Stimulated activated CD4-positive, alpha-beta T cell treated with anti-CD3 and anti-CD28 coated beads, Interleukin-4, amount 100 ng/mL, for 24 hours (primary cell): ENCODE measurements at regions not wholly inside any gene's neighbourhood (a gene's known extent, or its start where the extent isn't known, plus 50 kb on each side); places are given as distances from the start of the nearest gene placed in this dataset.

ENCODE experiments used
- DNase-seq: peaks from one replicate; pipeline ENCODE4 v3.0.0-alpha.2; 2020

DNA sequence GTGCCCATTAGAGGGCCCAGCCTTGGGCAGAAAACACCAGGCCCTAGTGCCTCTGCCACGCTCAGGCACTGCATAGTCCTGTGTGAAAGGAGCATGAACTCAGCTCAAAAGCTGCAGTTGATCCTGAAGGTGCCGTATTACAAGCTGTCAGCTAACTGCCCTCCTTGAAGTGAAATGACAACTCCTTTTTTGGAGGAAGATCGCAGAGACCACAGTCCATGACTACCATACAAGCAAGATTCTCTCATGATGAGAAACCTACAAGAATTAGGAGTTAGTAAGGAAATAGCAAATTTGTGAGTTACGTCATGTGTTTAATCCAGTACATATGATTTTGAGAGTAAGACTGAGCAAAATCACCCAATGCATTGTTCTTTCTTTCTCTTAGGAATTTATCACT, 513.9 kb upstream of the NR2F2 start:
- DNase-seq = no peak

GRCh38 chr15:95822961-95823360, 507.5 kb upstream of the NR2F2 start:
- no peak for DNase-seq

- DNase-seq = no peak
Observed at GRCh38 chr15:95825208-95825607, 505.3 kb upstream of the NR2F2 start.

GRCh38 chr15:95825671-95826411, 504.7 kb upstream of the NR2F2 start:
- no peak for DNase-seq

- DNase-seq = no peak
Observed at GRCh38 chr15:95826412-95827195, 503.9 kb upstream of the NR2F2 start.

DNA sequence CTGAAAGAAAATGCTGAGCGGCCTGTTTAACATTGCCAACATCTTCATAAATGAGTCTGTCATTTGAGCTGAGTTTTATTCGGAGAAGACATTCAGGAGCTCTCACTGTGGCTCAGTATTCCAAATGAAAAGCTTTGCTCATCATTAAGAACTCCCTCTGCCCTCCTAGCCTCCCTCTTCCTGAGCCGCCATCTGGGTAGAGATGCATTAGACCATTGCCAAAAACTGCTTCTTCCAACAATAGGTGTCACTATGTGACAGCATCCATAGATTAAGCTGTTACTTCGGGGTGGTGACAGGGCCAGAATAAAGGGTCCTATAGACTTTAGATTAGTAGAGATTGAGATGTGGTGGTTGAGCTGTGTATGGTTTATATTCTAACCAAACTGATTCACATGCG, 501.4 kb upstream of the NR2F2 start:
- DNase-seq = no peak

DNA sequence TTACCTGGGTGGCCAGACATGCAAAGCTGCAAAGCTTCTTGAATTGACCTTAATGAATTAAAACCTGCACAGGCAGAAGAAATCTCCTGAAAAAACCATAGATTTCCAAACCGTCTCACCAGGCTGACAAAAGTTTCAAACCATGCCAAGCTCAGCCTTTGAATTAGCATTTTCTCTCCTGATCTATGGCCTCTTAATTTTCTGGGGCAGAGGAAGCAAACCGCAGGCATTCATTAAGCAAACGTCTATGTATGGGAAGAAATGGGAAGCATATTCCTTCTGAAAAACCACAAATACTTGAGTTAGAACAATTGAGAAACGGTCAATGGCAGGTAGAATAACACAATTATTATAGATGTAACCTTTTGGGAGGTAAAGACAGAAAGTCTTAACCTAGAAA, 500.2 kb upstream of the NR2F2 start:
- no peak for DNase-seq

DNA sequence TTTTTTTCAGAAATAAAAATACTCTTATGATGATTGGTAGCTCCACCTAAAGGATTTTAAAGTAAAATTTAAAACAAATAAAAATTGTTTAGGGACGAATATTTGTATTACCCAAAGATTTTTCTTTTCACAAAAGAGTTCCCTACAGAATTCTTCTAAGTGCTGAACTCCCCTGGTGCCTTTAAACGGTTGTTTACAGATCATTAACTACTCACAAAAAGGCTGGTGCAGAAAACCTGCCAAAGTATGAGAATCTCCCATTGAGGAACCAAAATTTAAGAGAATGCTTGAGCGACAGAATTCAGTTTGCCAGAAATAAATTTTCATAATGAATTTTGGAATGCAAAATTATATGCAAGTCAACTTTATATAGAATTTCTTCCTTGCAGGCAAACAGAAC, 497.8 kb upstream of the NR2F2 start:
- DNase-seq = no peak

DNA sequence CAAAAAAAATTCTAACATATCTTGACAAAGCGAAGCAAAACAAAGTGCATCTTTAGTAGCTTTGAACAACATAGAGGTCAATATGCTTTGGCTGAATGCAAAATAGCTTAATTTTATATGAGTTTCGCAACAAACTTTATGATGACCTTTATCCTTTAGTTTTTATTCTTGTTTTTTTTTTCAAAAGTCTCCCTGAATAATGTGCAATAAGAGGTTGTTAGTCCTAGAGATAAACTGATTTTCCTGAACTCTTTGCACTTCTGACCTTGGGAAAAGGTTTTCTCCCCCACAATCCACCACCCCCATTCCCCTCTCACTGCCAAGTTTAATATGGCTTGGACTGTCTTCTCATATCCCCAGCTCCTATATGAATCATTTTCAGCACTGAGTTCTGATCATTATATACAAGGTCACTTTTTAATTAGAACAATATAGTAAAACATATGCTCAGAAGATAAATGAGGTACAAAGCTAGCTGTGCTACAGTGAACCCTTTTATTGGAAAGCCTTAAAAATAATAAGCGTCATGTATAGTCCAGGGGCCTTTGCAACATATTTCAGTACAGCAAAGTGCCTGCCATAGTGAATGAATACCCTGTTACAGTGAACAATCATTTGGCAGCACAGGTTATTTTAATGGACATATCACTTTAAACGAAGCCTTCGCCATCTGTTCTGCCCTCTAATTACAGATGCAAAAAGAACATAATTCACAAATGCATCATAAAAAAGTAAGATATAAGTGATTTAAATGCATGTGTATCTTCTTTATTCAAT, 496.3 kb upstream of the NR2F2 start:
- no peak for DNase-seq

GRCh38 chr15:95836536-95836935, 494.0 kb upstream of the NR2F2 start:
- no peak for DNase-seq

- no peak for DNase-seq
Observed at GRCh38 chr15:95837341-95838004, 493.0 kb upstream of the NR2F2 start.

DNA sequence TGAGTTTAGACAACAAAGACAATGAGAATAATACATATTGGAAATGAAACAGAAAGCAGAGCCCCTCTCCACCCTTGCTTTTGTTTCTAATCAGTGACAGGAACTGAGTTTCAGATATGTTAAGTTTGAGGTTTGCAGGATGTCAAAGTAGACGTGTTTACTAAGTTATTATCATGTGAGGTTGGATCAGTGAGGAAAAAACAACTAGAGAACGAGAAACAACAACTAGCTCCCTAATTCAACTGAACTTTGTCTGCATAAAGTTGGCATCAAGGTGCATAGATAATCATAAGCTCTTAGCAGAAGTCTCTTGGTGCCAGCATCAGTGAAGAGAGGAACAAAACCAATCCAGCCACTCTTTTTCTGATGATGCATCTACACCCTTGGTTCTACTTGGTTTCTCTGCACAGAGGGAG, 491.1 kb upstream of the NR2F2 start:
- no peak for DNase-seq

GRCh38 chr15:95840004-95840403, 490.5 kb upstream of the NR2F2 start:
- no peak for DNase-seq

- DNase-seq = no peak
Observed at GRCh38 chr15:95840855-95841254, 489.6 kb upstream of the NR2F2 start.

DNA sequence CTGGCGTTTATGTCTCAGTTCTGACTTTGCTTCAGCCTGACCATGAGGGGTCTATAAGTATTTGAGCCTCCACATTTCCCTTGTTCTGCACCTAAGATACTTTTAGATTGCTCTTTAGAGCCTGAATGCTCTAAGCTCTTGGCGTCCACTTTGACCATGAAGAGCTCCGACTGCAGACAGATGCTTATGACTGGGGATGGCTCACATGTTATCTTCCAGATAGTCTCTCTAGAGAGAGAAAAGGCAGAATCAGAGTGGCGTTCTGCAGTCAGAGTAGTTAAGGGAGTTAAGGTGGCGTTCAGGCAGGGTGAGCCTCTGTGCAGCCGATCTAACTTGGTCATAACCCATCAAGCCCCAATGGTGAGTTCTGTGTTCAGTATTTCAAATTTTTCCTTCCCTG, 487.9 kb upstream of the NR2F2 start:
- DNase-seq = no peak

DNA sequence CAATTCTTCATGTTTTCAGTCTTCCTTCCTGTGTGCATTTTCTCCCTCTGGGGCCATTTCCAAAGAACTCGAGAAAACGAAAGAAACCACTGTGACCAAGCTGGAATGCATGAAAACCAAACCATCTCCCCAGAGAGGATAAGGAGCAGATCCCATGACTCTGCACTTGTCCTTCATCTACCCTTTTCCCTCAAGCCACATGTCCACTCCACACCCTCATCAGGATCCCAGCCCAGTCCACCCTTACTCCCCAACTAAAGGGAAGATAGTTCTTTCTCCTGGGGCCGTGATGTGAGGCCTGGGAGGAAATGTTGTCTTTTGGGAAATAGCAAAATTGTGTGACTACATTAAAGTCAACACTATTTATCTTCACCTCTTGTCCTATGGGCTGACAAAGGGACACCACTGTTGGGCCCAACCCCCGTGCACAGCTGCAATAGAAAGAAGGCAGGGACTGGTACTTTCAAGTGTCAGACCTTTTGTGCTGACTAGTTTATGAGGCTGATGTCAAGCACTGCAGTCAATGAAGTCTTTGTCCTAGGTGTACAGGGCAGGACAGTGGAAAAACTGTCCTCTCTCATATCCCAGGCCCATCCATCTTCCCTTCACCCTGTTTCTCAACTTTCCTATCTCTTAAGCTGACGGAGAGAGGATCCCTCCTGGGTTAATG, 487.1 kb upstream of the NR2F2 start:
- DNase-seq = no peak

GRCh38 chr15:95845862-95846515, 484.5 kb upstream of the NR2F2 start:
- no peak for DNase-seq

DNA sequence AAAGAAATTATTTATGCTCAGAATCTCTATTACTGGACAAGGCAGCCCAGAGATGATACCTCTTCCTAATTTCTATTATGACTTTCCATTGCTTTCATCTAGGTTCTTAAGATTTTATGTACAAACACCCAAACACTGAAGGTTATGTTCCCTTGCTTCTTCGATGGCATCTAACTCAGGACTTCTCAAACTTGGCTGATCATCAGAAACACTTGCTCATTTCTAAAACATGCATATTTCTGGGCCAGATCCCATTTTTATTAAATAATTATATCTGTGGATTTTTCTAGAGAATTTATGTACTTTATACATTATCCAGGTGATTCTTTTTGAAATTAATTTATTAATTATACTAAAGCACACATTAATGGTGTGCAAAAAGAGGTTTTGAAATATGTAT, 482.4 kb upstream of the NR2F2 start:
- no peak for DNase-seq

DNA sequence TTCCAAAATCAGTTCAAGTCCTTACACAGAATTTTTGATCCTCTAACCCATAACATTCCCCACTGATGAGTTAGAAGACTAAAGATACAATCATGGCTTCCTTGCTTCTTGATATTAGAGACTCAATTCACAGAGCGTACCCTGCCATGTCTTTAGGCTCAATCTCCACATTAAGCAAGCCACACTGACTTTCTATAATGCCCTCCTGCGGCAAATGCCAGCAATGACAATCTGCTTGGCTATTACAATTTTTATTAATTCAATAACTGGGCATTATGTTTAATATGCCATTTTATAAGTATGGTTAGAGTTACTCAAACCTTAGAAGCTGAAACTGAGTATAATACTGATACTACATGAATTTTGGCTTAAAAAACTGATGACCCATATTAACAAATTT, 479.7 kb upstream of the NR2F2 start:
- DNase-seq = no peak

DNA sequence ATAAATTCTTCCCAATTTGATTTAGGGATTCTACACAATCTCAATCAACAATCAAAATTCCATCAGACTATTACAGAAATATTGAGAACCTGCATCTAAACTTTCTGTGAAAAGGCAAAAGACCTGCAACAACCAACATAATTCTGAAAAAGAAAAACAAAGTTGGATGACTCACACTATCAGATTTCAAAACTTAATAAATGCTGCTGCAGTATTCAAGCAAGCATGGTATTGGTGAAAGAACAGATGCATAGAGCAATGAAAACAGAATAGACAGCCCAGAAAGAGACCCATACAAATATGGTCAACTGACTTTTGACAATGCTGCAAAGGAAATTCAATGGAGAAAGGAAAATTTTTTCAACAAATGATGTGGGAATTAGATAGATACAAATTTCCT, 477.1 kb upstream of the NR2F2 start:
- no peak for DNase-seq

GRCh38 chr15:95857124-95857757, 473.3 kb upstream of the NR2F2 start:
- no peak for DNase-seq

GRCh38 chr15:95857758-95858157, 472.7 kb upstream of the NR2F2 start:
- no peak for DNase-seq
